HepG2 (cell line): ENCODE measurements at regions not wholly inside any gene's neighbourhood (a gene's known extent, or its start where the extent isn't known, plus 50 kb on each side); places are given as distances from the start of the nearest gene placed in this dataset.
A peak's percentile ranks its signal among the peaks of the same experiment; 100 is the strongest.

Experiments
- ATAC-seq: fragments of 200-7000 bp; cut with Tn5 transposase; 3 replicates; pipeline ENCODE4 v1.9.1; 2020; ENCODE audit warnings: mild to moderate bottlenecking, moderate library complexity
- BruUV-seq: library from RNA; stranded (reverse); fragments of 400-500 nt; replicated peaks from 2 replicates; lab custom pipeline; 2021; lab: Mats Ljungman, UMichigan
- CTCF ChIA-PET: fragments of 300-600 bp; formaldehyde crosslinking; extraction: SDS; loops from one replicate; lab custom pipeline; 2021; ENCODE audit warnings: low total read pairs, inconsistent platforms, low intra/inter-chr PET ratio; lab: Yijun Ruan, JAX
- POLR2A ChIA-PET: fragments of 350-600 bp; sonication (Branson Sonifier 250); formaldehyde crosslinking; loops from one replicate; lab custom pipeline; 2020; ENCODE audit warnings: antibody characterized with exemption, inconsistent platforms; lab: Yijun Ruan, JAX
- DNase-seq: peaks from one replicate; pipeline ENCODE4 v3.0.0-alpha.2; 2015; ENCODE audit warnings: low spot score
- FAIRE-seq: peaks from 3 replicates; lab custom pipeline; 2011; peaks lifted over from hg19 to GRCh38; lab: Jason Lieb, UNC
- H2AFZ ChIP-seq: one replicate; pipeline ENCODE4 v1.6.1; 2011; ENCODE audit warnings: low read length, inconsistent platforms
- H3K27ac ChIP-seq: fragments of 300-600 bp; 3 replicates; pipeline ENCODE4 v1.8.0; 2011; ENCODE audit warnings: mixed run types, mild to moderate bottlenecking, mixed read lengths, low read length, inconsistent platforms; ENCODE audit not compliant: insufficient read depth; ENCODE audit errors: extremely low read length
- H3K27me3 ChIP-seq, 2 experiments: fragments of 200-600 bp in 1 of 2; 2 replicates in 1 of 2; 3 replicates in 1 of 2; pipeline versions ENCODE4 v1.6.0 to v1.8.0; 2011; ENCODE audit warnings: low read length in 2 of 2, mild to moderate bottlenecking in 2 of 2, moderate library complexity in 2 of 2, inconsistent platforms in 1 of 2; ENCODE audit not compliant: insufficient read depth in 2 of 2, control insufficient read depth in 1 of 2
- H3K36me3 ChIP-seq, 2 experiments: fragments of 200-600 bp in 1 of 2; replicated peaks in 1 of 2; 2 replicates in 1 of 2; 3 replicates in 1 of 2; pipeline versions ENCODE4 v1.5.1 to v1.8.0; 2011; ENCODE audit warnings: low read length in 2 of 2, inconsistent platforms in 1 of 2; ENCODE audit not compliant: insufficient read depth in 2 of 2, control insufficient read depth in 1 of 2
- H3K4me1 ChIP-seq: 2 replicates; pipeline ENCODE4 v1.5.1; 2012; ENCODE audit warnings: low read length, inconsistent platforms; ENCODE audit not compliant: insufficient read depth
- H3K4me2 ChIP-seq: 2 replicates; pipeline ENCODE4 v1.6.0; 2011; ENCODE audit warnings: low read depth, low read length, inconsistent platforms
- H3K4me3 ChIP-seq, 3 experiments: fragments of 200-600 bp in 1 of 3; sonication (generic), shearing (Covaris generic) in 1 of 3; replicated peaks in 1 of 3; 2 replicates each; pipeline ENCODE4 v1.5.1; 2011 to 2016; ENCODE audit warnings: low read length in 3 of 3, inconsistent platforms in 2 of 3, low read depth in 2 of 3, mild to moderate bottlenecking in 2 of 3, control low read depth in 1 of 3, mixed read lengths in 1 of 3; ENCODE audit not compliant: insufficient read depth in 1 of 3
- H3K79me2 ChIP-seq: one replicate; pipeline ENCODE4 v1.6.1; 2011; ENCODE audit warnings: low read length, inconsistent platforms; ENCODE audit not compliant: insufficient read depth
- H3K9ac ChIP-seq: 2 replicates; pipeline ENCODE4 v1.6.0; 2011; ENCODE audit warnings: mild to moderate bottlenecking, low read depth, low read length, inconsistent platforms; ENCODE audit not compliant: insufficient read depth
- H3K9me3 ChIP-seq: 2 replicates; pipeline ENCODE4 v1.5.1; 2012; ENCODE audit warnings: mild to moderate bottlenecking, low read length
- H4K20me1 ChIP-seq: 2 replicates; pipeline ENCODE4 v1.6.0; 2011; ENCODE audit warnings: inconsistent platforms, mild to moderate bottlenecking, low read length, moderate library complexity; ENCODE audit not compliant: insufficient read depth
- KLF12 ChIP-seq: sonication (generic); formaldehyde crosslinking; IDR thresholded peaks from 2 replicates; pipeline ENCODE4 v1.4.0; 2020; ENCODE audit warnings: missing genetic modification reagents, borderline replicate concordance
- MED8 ChIP-seq: sonication (generic); formaldehyde crosslinking; IDR thresholded peaks from 2 replicates; pipeline ENCODE4 v1.8.1; 2023; ENCODE audit warnings: mild to moderate bottlenecking, missing genetic modification reagents; ENCODE audit not compliant: insufficient replicate concordance
- MEF2D ChIP-seq: sonication (generic); formaldehyde crosslinking; IDR thresholded peaks from 2 replicates; pipeline ENCODE4 v1.5.1; 2020; ENCODE audit warnings: mild to moderate bottlenecking, missing genetic modification reagents
- NFE2L2 ChIP-seq: fragments of 150-350 bp; IDR thresholded peaks from 2 replicates; pipeline ENCODE4 v1.6.1; 2014; ENCODE audit warnings: low read length
- NPAS2 ChIP-seq: sonication (generic); formaldehyde crosslinking; IDR thresholded peaks from 2 replicates; pipeline ENCODE4 v1.8.0; 2022; ENCODE audit warnings: mild to moderate bottlenecking, missing genetic modification reagents, borderline replicate concordance
- POGK ChIP-seq: sonication (generic); formaldehyde crosslinking; conservative IDR thresholded peaks from 2 replicates; pipeline ENCODE4 v1.8.0; 2022; ENCODE audit warnings: mild to moderate bottlenecking, moderate library complexity, missing genetic modification reagents
- STAT5B ChIP-seq: sonication (generic); formaldehyde crosslinking; IDR thresholded peaks from 2 replicates; pipeline ENCODE4 v1.4.0; 2020; ENCODE audit warnings: missing genetic modification reagents
- TARDBP ChIP-seq: sonication (generic); formaldehyde crosslinking; IDR thresholded peaks from 2 replicates; pipeline ENCODE4 v1.8.0; 2022; ENCODE audit warnings: mild to moderate bottlenecking, missing genetic modification reagents
- TP53 ChIP-seq: sonication (generic); formaldehyde crosslinking; conservative IDR thresholded peaks from 2 replicates; pipeline ENCODE4 v1.4.0; 2020; ENCODE audit warnings: missing genetic modification reagents
- ZBTB14 ChIP-seq: sonication (generic); formaldehyde crosslinking; IDR thresholded peaks from 2 replicates; pipeline ENCODE4 v1.4.0; 2020; ENCODE audit warnings: missing genetic modification reagents
- ZBTB7B ChIP-seq: sonication (generic); formaldehyde crosslinking; IDR thresholded peaks from 2 replicates; pipeline ENCODE4 v1.4.0; 2020; ENCODE audit warnings: missing genetic modification reagents
- ZFP62 ChIP-seq: sonication (generic); formaldehyde crosslinking; IDR thresholded peaks from 2 replicates; pipeline ENCODE4 v1.4.0; 2020; ENCODE audit warnings: missing genetic modification reagents
- ZNF281 ChIP-seq: sonication (generic); formaldehyde crosslinking; IDR thresholded peaks from 2 replicates; pipeline ENCODE4 v1.4.0; 2020; ENCODE audit warnings: missing genetic modification reagents, borderline replicate concordance
- ZNF737 ChIP-seq: sonication (generic); formaldehyde crosslinking; IDR thresholded peaks from 2 replicates; pipeline ENCODE4 v1.5.0; 2020; ENCODE audit warnings: missing genetic modification reagents, mild to moderate bottlenecking, borderline replicate concordance
- ZZZ3 ChIP-seq: sonication (generic); formaldehyde crosslinking; IDR thresholded peaks from 2 replicates; pipeline ENCODE4 v1.4.0; 2020; ENCODE audit warnings: missing genetic modification reagents, mild to moderate bottlenecking, borderline replicate concordance
- WGBS: methylation state at CpG from one replicate; pipeline ENCODE4 v1.1.6; 2017; ENCODE audit warnings: low lambda C conversion rate; 5-methylcytosine and 5-hydroxymethylcytosine counted together
- in situ Hi-C: cut with HindIII; loops from 2 replicates; pipeline ENCODE4 v1.10.0; 2017; ENCODE audit warnings: low pct_unique_long_range_greater_than_20kb; ENCODE audit not compliant: extremely low pct_ligation_motif_present
- intact Hi-C: fragments of 100-400 bp; cut with micrococcal nuclease; formaldehyde crosslinking; loops from one replicate; pipeline ENCODE4 v1.10.0; 2022; ENCODE audit not compliant: unreplicated experiment
- TF ChIP-seq, protein P1 (sequence below), 2 experiments: sonication (generic) in 1 of 2; formaldehyde crosslinking in 1 of 2; IDR thresholded peaks; 2 replicates each; pipeline versions ENCODE4 v1.5.1 to v1.6.1; 2011 to 2020; ENCODE audit warnings: borderline replicate concordance in 1 of 2, low read depth in 1 of 2, low read length in 1 of 2, mild to moderate bottlenecking in 1 of 2, missing genetic modification reagents in 1 of 2, moderate library complexity in 1 of 2

- Histone ChIP-seq H3K4me3 (no peak overlapping the region), H2AFZ (no peak overlapping the region), H3K27me3 (0 out of 5 replicates have a peak, but pooled peaks cover 0 to 4% of the 10 kb centered on the region in 2 experiments), H3K4me1 (no peaks in the 10 kb centered on the region), H3K27ac (no peak overlapping the region), H3K9me3 (no peaks in the 10 kb centered on the region), H3K9ac (no peak overlapping the region), H3K36me3 (no peaks in the 10 kb centered on the region), H3K4me2 (no peak overlapping the region), H4K20me1 (no peaks in the 10 kb centered on the region), H3K79me2 (no peaks in the 10 kb centered on the region)
- intact Hi-C loops (no loop called here), in situ Hi-C loops (no loop called here)
- BruUV-seq, result no TSS peak
- no peak for DNase-seq
- ATAC-seq, result no peak
- POLR2A ChIA-PET, result no interaction called here
- CTCF ChIA-PET, result no interaction called here
- no peak for FAIRE-seq
- WGBS, result 6% methylated on average over 1 of the region's 1 CpG
- TF ChIP-seq NPAS2 (no peak), POGK (CRISPR knock-in tag) (no peak), NFE2L2 (peak; percentile 47; the same call in 1 of the 2 replicates), TP53 (no peak), MEF2D (CRISPR knock-in tag) (no peak), KLF12 (CRISPR knock-in tag) (no peak), MED8 (CRISPR knock-in tag) (no peak), ZNF737 (no peak), ZFP62 (no peak), ZZZ3 (no peak), ZBTB7B (CRISPR knock-in tag) (no peak), TARDBP (CRISPR knock-in tag) (no peak), STAT5B (CRISPR knock-in tag) (no peak), ZBTB14 (CRISPR knock-in tag) (no peak), ZNF281 (no peak)
- TF ChIP-seq, protein P1, sequence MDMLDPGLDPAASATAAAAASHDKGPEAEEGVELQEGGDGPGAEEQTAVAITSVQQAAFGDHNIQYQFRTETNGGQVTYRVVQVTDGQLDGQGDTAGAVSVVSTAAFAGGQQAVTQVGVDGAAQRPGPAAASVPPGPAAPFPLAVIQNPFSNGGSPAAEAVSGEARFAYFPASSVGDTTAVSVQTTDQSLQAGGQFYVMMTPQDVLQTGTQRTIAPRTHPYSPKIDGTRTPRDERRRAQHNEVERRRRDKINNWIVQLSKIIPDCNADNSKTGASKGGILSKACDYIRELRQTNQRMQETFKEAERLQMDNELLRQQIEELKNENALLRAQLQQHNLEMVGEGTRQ (IDR thresholded peaks at IDR 0.05; ENCODE audit: low read depth, low read length), result 0 out of 2 replicates have a peak, but pooled peaks have one; percentile 32
- TF ChIP-seq, protein P1 (CRISPR knock-in tag; IDR thresholded peaks at IDR 0.05; ENCODE audit: borderline replicate concordance), result no peak
Observed at GRCh38 chr2:61726456-61727209, 127.2 kb downstream of the FAM161A start.
